GM23338 (cell line): ENCODE measurements at regions not wholly inside any gene's neighbourhood (a gene's known extent, or its start where the extent isn't known, plus 50 kb on each side); places are given as distances from the start of the nearest gene placed in this dataset.

ENCODE experiments used
- EZH2phosphoT487 ChIP-seq: fragments of 200-600 bp; sonication (generic); IDR thresholded peaks from one replicate; pipeline ENCODE4 v1.8.1; 2018; ENCODE audit warnings: antibody characterized with exemption; ENCODE audit not compliant: unreplicated experiment
- JUNB ChIP-seq: IDR thresholded peaks from one replicate; pipeline ENCODE4 v1.6.1; 2016; ENCODE audit warnings: antibody characterized with exemption; ENCODE audit not compliant: unreplicated experiment
- NANOG ChIP-seq: IDR thresholded peaks from 2 replicates; pipeline ENCODE4 v1.6.1; 2016; ENCODE audit warnings: antibody characterized with exemption, borderline replicate concordance
- POLR2AphosphoS5 ChIP-seq: IDR thresholded peaks from 2 replicates; pipeline ENCODE4 v1.6.1; 2016; ENCODE audit warnings: antibody characterized with exemption, low read depth
- ZNF114 ChIP-seq: fragments of 250-450 bp; sonication (Bioruptor Pico); IDR thresholded peaks from 2 replicates; pipeline ENCODE4 v1.5.0; 2020; ENCODE audit warnings: mild to moderate bottlenecking, moderate library complexity
- ZNF331 ChIP-seq: fragments of 250-450 bp; sonication (Bioruptor Pico); IDR thresholded peaks from 2 replicates; pipeline ENCODE4 v1.5.0; 2020; ENCODE audit warnings: low read depth, mild to moderate bottlenecking, moderate library complexity
- TF ChIP-seq, protein P1 (sequence below): fragments of 250-450 bp; sonication (Bioruptor Pico); IDR thresholded peaks from 2 replicates; pipeline ENCODE4 v1.5.0; 2020; ENCODE audit warnings: mild to moderate bottlenecking, moderate library complexity
- TF ChIP-seq, protein P2 (sequence below): IDR thresholded peaks from 2 replicates; pipeline ENCODE4 v1.6.1; 2016; ENCODE audit warnings: antibody characterized with exemption
- TF ChIP-seq, protein P3 (sequence below): IDR thresholded peaks from one replicate; pipeline ENCODE4 v1.6.1; 2018; ENCODE audit warnings: antibody characterized with exemption; ENCODE audit not compliant: unreplicated experiment

DNA sequence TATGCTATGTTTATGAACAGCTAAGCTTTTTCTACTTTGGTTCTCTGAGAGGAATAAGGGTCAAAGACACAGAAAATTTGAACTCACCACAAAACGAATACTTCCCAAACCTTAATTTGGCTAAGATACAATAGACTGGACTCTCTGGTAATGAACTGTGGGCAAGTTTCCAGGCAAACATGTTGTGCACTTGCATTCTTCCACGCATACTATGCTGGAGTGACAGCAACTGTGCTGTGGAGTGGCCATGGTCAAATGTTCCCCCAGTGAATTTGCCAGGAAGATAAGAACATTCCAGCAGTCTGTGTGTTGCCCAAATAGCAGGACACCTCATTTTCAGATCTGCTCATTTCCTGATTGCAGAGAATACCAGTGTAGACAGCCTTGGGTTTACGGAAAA is 275.3 kb upstream of the IL12B start (continued):
- TF ChIP-seq, protein P1, sequence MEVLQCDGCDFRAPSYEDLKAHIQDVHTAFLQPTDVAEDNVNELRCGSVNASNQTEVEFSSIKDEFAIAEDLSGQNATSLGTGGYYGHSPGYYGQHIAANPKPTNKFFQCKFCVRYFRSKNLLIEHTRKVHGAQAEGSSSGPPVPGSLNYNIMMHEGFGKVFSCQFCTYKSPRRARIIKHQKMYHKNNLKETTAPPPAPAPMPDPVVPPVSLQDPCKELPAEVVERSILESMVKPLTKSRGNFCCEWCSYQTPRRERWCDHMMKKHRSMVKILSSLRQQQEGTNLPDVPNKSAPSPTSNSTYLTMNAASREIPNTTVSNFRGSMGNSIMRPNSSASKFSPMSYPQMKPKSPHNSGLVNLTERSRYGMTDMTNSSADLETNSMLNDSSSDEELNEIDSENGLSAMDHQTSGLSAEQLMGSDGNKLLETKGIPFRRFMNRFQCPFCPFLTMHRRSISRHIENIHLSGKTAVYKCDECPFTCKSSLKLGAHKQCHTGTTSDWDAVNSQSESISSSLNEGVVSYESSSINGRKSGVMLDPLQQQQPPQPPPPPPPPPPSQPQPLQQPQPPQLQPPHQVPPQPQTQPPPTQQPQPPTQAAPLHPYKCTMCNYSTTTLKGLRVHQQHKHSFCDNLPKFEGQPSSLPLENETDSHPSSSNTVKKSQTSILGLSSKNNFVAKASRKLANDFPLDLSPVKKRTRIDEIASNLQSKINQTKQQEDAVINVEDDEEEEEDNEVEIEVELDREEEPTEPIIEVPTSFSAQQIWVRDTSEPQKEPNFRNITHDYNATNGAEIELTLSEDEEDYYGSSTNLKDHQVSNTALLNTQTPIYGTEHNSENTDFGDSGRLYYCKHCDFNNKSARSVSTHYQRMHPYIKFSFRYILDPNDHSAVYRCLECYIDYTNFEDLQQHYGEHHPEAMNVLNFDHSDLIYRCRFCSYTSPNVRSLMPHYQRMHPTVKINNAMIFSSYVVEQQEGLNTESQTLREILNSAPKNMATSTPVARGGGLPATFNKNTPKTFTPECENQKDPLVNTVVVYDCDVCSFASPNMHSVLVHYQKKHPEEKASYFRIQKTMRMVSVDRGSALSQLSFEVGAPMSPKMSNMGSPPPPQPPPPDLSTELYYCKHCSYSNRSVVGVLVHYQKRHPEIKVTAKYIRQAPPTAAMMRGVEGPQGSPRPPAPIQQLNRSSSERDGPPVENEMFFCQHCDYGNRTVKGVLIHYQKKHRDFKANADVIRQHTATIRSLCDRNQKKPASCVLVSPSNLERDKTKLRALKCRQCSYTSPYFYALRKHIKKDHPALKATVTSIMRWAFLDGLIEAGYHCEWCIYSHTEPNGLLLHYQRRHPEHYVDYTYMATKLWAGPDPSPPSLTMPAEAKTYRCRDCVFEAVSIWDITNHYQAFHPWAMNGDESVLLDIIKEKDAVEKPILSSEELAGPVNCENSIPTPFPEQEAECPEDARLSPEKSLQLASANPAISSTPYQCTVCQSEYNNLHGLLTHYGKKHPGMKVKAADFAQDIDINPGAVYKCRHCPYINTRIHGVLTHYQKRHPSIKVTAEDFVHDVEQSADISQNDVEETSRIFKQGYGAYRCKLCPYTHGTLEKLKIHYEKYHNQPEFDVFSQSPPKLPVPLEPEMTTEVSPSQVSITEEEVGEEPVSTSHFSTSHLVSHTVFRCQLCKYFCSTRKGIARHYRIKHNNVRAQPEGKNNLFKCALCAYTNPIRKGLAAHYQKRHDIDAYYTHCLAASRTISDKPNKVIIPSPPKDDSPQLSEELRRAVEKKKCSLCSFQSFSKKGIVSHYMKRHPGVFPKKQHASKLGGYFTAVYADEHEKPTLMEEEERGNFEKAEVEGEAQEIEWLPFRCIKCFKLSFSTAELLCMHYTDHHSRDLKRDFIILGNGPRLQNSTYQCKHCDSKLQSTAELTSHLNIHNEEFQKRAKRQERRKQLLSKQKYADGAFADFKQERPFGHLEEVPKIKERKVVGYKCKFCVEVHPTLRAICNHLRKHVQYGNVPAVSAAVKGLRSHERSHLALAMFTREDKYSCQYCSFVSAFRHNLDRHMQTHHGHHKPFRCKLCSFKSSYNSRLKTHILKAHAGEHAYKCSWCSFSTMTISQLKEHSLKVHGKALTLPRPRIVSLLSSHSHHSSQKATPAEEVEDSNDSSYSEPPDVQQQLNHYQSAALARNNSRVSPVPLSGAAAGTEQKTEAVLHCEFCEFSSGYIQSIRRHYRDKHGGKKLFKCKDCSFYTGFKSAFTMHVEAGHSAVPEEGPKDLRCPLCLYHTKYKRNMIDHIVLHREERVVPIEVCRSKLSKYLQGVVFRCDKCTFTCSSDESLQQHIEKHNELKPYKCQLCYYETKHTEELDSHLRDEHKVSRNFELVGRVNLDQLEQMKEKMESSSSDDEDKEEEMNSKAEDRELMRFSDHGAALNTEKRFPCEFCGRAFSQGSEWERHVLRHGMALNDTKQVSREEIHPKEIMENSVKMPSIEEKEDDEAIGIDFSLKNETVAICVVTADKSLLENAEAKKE (CRISPR knock-in tag) = no peak
- TF ChIP-seq, protein P2, sequence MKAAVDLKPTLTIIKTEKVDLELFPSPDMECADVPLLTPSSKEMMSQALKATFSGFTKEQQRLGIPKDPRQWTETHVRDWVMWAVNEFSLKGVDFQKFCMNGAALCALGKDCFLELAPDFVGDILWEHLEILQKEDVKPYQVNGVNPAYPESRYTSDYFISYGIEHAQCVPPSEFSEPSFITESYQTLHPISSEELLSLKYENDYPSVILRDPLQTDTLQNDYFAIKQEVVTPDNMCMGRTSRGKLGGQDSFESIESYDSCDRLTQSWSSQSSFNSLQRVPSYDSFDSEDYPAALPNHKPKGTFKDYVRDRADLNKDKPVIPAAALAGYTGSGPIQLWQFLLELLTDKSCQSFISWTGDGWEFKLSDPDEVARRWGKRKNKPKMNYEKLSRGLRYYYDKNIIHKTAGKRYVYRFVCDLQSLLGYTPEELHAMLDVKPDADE = no peak
- no peak for TF ChIP-seq EZH2phosphoT487
- no peak for TF ChIP-seq NANOG
- no peak for TF ChIP-seq POLR2AphosphoS5
- TF ChIP-seq ZNF331 = no peak
- TF ChIP-seq JUNB = no peak
- TF ChIP-seq ZNF114 (CRISPR knock-in tag) = no peak
- TF ChIP-seq, protein P3, sequence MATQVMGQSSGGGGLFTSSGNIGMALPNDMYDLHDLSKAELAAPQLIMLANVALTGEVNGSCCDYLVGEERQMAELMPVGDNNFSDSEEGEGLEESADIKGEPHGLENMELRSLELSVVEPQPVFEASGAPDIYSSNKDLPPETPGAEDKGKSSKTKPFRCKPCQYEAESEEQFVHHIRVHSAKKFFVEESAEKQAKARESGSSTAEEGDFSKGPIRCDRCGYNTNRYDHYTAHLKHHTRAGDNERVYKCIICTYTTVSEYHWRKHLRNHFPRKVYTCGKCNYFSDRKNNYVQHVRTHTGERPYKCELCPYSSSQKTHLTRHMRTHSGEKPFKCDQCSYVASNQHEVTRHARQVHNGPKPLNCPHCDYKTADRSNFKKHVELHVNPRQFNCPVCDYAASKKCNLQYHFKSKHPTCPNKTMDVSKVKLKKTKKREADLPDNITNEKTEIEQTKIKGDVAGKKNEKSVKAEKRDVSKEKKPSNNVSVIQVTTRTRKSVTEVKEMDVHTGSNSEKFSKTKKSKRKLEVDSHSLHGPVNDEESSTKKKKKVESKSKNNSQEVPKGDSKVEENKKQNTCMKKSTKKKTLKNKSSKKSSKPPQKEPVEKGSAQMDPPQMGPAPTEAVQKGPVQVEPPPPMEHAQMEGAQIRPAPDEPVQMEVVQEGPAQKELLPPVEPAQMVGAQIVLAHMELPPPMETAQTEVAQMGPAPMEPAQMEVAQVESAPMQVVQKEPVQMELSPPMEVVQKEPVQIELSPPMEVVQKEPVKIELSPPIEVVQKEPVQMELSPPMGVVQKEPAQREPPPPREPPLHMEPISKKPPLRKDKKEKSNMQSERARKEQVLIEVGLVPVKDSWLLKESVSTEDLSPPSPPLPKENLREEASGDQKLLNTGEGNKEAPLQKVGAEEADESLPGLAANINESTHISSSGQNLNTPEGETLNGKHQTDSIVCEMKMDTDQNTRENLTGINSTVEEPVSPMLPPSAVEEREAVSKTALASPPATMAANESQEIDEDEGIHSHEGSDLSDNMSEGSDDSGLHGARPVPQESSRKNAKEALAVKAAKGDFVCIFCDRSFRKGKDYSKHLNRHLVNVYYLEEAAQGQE = no peak
